ENCODE measurements at regions not wholly inside any gene's neighbourhood (a gene's known extent, or its start where the extent isn't known, plus 50 kb on each side); places are given as distances from the start of the nearest gene placed in this dataset.

- Histone ChIP-seq H3K27ac (no peak overlapping the region), H3K9me3 (no peaks in the 10 kb centered on the region), H3K4me3 (no peak overlapping the region), H3K4me1 (no peaks in the 10 kb centered on the region), H3K36me3 (no peaks in the 10 kb centered on the region), H3K27me3 (no peaks in the 10 kb centered on the region)
- intact Hi-C loops (cut with DNase I; ENCODE audit: low total_unique reads), result no loop called here
- no peak for DNase-seq
- TF ChIP-seq POLR2A (IDR thresholded peaks at IDR 0.05) (no peak), CTCF (IDR thresholded peaks at IDR 0.05) (no peak)
These were observed 72.9 kb upstream of the EEF1E1 start for GRCh38 chr6:8175046-8175777.

DNA sequence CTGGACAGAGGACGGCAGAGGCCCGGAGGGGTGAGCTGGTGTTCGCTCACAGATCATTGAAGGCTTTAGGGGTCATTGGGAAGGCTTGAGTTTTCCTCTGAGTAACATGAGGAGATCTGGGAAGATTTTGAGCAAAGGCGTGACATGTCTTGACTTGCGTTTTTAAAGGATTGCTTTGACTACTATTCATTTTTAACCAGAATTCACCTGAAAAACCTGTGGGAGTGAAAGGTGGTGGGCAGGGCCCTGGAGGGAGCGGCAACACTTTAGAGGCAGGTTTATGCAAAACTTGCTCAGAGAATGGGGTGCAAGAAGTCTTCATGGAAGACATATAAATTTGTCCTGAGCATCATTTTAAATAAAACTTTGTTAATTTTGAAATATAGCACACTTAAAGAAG lies 72.2 kb upstream of the EEF1E1 start:
- no peak overlapping the region for H3K4me3 ChIP-seq
- H3K27ac ChIP-seq, result no peak overlapping the region
- intact Hi-C loops (cut with DNase I; ENCODE audit: low total_unique reads), result no loop called here
- no peak for DNase-seq
- H3K4me1 ChIP-seq, result no peaks in the 10 kb centered on the region
- no peaks in the 10 kb centered on the region for H3K9me3 ChIP-seq
- H3K27me3 ChIP-seq, result no peaks in the 10 kb centered on the region
- TF ChIP-seq POLR2A (IDR thresholded peaks at IDR 0.05), result no peak
- TF ChIP-seq CTCF (IDR thresholded peaks at IDR 0.05), result no peak
- no peaks in the 10 kb centered on the region for H3K36me3 ChIP-seq

GRCh38 chr6:8172530-8172929 lies 70.2 kb upstream of the EEF1E1 start:
- H3K27me3 ChIP-seq, result no peaks in the 10 kb centered on the region
- H3K4me3 ChIP-seq, result no peak overlapping the region
- DNase-seq, result no peak
- H3K4me1 ChIP-seq, result no peaks in the 10 kb centered on the region
- TF ChIP-seq POLR2A (IDR thresholded peaks at IDR 0.05) (no peak), CTCF (IDR thresholded peaks at IDR 0.05) (no peak)
- intact Hi-C loops (cut with DNase I; ENCODE audit: low total_unique reads), result no loop called here
- H3K36me3 ChIP-seq, result no peaks in the 10 kb centered on the region
- H3K9me3 ChIP-seq, result no peaks in the 10 kb centered on the region
- H3K27ac ChIP-seq, result no peak overlapping the region

- intact Hi-C loops (cut with DNase I; ENCODE audit: low total_unique reads), result no loop called here
- no peak overlapping the region for H3K27ac ChIP-seq
- no peaks in the 10 kb centered on the region for H3K27me3 ChIP-seq
- no peaks in the 10 kb centered on the region for H3K9me3 ChIP-seq
- no peaks in the 10 kb centered on the region for H3K4me1 ChIP-seq
- H3K36me3 ChIP-seq, result no peaks in the 10 kb centered on the region
- DNase-seq, result no peak
- no peak for TF ChIP-seq CTCF (IDR thresholded peaks at IDR 0.05)
- no peak for TF ChIP-seq POLR2A (IDR thresholded peaks at IDR 0.05)
- H3K4me3 ChIP-seq, result no peak overlapping the region
These were observed 68.4 kb upstream of the EEF1E1 start for GRCh38 chr6:8170754-8171153.

- Histone ChIP-seq H3K27ac (no peak overlapping the region), H3K9me3 (no peaks in the 10 kb centered on the region), H3K4me1 (no peaks in the 10 kb centered on the region), H3K27me3 (no peaks in the 10 kb centered on the region), H3K36me3 (no peaks in the 10 kb centered on the region), H3K4me3 (no peak overlapping the region)
- intact Hi-C loops (cut with DNase I; ENCODE audit: low total_unique reads), result no loop called here
- no peak for DNase-seq
- no peak for TF ChIP-seq CTCF (IDR thresholded peaks at IDR 0.05)
- TF ChIP-seq POLR2A (IDR thresholded peaks at IDR 0.05), result no peak
These were observed 67.9 kb upstream of the EEF1E1 start for GRCh38 chr6:8170245-8170644.

Measured in uterus (tissue), 3 donors.